AG09309 (cell line): ENCODE measurements at regions not wholly inside any gene's neighbourhood (a gene's known extent, or its start where the extent isn't known, plus 50 kb on each side); places are given as distances from the start of the nearest gene placed in this dataset.

ENCODE experiments used
- DNase-seq: peaks from one replicate; pipeline ENCODE4 v3.0.0-alpha.2; 2010; ENCODE audit warnings: low read depth
- H3K4me3 ChIP-seq: 2 replicates; pipeline ENCODE4 v1.5.1; 2011; ENCODE audit warnings: mild to moderate bottlenecking, low read depth, low read length, moderate library complexity; ENCODE audit not compliant: control insufficient read depth
- CTCF ChIP-seq: IDR thresholded peaks from 2 replicates; pipeline ENCODE4 v1.5.1; 2011; ENCODE audit warnings: mild to moderate bottlenecking, low read depth, low read length, inconsistent platforms; ENCODE audit not compliant: insufficient read depth, control insufficient read depth; ENCODE audit errors: missing control alignments

GRCh38 chr10:6348096-6348874 is 145.6 kb downstream of the PFKFB3 start:
- TF ChIP-seq CTCF, result no peak
- peak; percentile 7 for DNase-seq
- H3K4me3 ChIP-seq, result no peak overlapping the region

GRCh38 chr10:6349846-6350535 is 147.3 kb downstream of the PFKFB3 start:
- TF ChIP-seq CTCF, result no peak
- no peak for DNase-seq
- H3K4me3 ChIP-seq, result no peak overlapping the region

- no peak overlapping the region for H3K4me3 ChIP-seq
- no peak for DNase-seq
- TF ChIP-seq CTCF, result no peak
These were observed 147.9 kb downstream of the PFKFB3 start for GRCh38 chr10:6350609-6351008.

GRCh38 chr10:6351495-6351894 is 148.8 kb downstream of the PFKFB3 start:
- TF ChIP-seq CTCF, result no peak
- DNase-seq, result no peak
- H3K4me3 ChIP-seq, result no peak overlapping the region

GRCh38 chr10:6353526-6353925 is 150.8 kb downstream of the PFKFB3 start:
- no peak overlapping the region for H3K4me3 ChIP-seq
- TF ChIP-seq CTCF, result no peak
- no peak for DNase-seq

- no peak for DNase-seq
- TF ChIP-seq CTCF, result no peak
- H3K4me3 ChIP-seq, result no peak overlapping the region
These were observed 151.5 kb downstream of the PFKFB3 start for GRCh38 chr10:6354168-6354772.
